HPDE6-E6E7 (cell line): ENCODE measurements at regions not wholly inside any gene's neighbourhood (a gene's known extent, or its start where the extent isn't known, plus 50 kb on each side); places are given as distances from the start of the nearest gene placed in this dataset.

Experiments used
- DNase-seq: peaks from one replicate; pipeline ENCODE4 v3.0.0; 2011; ENCODE audit warnings: missing footprints; ENCODE audit errors: extremely low spot score

GRCh38 chr4:178275671-178276360 lies 833.6 kb upstream of the AGA start:
- DNase-seq = no peak

- no peak for DNase-seq
Measured at GRCh38 chr4:178280362-178280761, 838.1 kb upstream of the AGA start.

GRCh38 chr4:178288462-178288861 lies 846.2 kb upstream of the AGA start:
- no peak for DNase-seq

- no peak for DNase-seq
Measured at GRCh38 chr4:178293601-178294000, 851.4 kb upstream of the AGA start.

GRCh38 chr4:178296669-178297068 lies 854.4 kb upstream of the AGA start:
- DNase-seq = no peak

GRCh38 chr4:178306565-178306964 lies 864.3 kb upstream of the AGA start:
- no peak for DNase-seq

GRCh38 chr4:178309890-178310289 lies 867.7 kb upstream of the AGA start:
- DNase-seq = no peak

- DNase-seq = no peak
Measured at GRCh38 chr4:178311997-178312396, 869.8 kb upstream of the AGA start.

GRCh38 chr4:178314287-178314686 lies 872.0 kb upstream of the AGA start:
- no peak for DNase-seq

- no peak for DNase-seq
Measured at GRCh38 chr4:178316211-178316610, 874.0 kb upstream of the AGA start.

GRCh38 chr4:178320003-178320402 lies 877.8 kb upstream of the AGA start:
- no peak for DNase-seq

- no peak for DNase-seq
Measured at GRCh38 chr4:178322524-178323183, 880.4 kb upstream of the AGA start.

- no peak for DNase-seq
Measured at GRCh38 chr4:178329226-178329872, 887.1 kb upstream of the AGA start.

- no peak for DNase-seq
Measured at GRCh38 chr4:178333355-178333754, 891.1 kb upstream of the AGA start.

GRCh38 chr4:178339769-178340168 lies 897.5 kb upstream of the AGA start:
- DNase-seq = no peak

- DNase-seq = no peak
Measured at GRCh38 chr4:178340468-178340867, 898.2 kb upstream of the AGA start.

- DNase-seq = no peak
Measured at GRCh38 chr4:178344096-178344495, 901.9 kb upstream of the AGA start.

GRCh38 chr4:178347111-178347510 lies 904.9 kb upstream of the AGA start:
- DNase-seq = no peak

- no peak for DNase-seq
Measured at GRCh38 chr4:178349601-178350000, 907.4 kb upstream of the AGA start.

GRCh38 chr4:178351185-178351584 lies 908.9 kb upstream of the AGA start:
- DNase-seq = no peak

GRCh38 chr4:178356725-178357124 lies 914.5 kb upstream of the AGA start:
- no peak for DNase-seq

- no peak for DNase-seq
Measured at GRCh38 chr4:178385481-178385880, 943.2 kb upstream of the AGA start.

GRCh38 chr4:178387756-178388155 lies 945.5 kb upstream of the AGA start:
- no peak for DNase-seq
